ACHN (cell line): ENCODE measurements at regions not wholly inside any gene's neighbourhood (a gene's known extent, or its start where the extent isn't known, plus 50 kb on each side); places are given as distances from the start of the nearest gene placed in this dataset.

ENCODE experiments used
- DNase-seq: peaks from one replicate; pipeline ENCODE4 v3.0.0-alpha.2; 2015
- in situ Hi-C: cut with HindIII; loops from 2 replicates; pipeline ENCODE4 v1.10.0; 2017; ENCODE audit warnings: low sequenced_read_pairs, low pct_ligation_motif_present, low pct_unique_long_range_greater_than_20kb

DNA sequence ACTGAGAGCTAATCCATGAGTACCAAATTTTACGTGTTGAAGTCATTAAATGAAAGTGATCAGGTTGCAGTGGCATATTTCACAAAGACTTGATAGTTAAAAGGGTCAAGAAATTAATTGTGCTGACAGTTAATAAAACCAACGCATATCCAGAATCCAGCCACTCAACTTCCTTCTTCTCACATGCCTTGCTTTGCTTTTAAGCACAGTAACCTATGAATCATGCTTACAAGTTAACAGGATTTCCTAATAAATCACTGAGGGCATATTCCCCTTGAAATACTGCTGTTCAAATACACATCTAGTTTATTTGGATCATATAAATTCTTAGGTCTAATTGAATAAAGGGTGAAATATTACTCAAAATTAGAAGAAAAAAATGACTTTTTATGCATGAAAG is 801.5 kb upstream of the EPHA6 start:
- no peak for DNase-seq
- in situ Hi-C loops = no loop called here

DNA sequence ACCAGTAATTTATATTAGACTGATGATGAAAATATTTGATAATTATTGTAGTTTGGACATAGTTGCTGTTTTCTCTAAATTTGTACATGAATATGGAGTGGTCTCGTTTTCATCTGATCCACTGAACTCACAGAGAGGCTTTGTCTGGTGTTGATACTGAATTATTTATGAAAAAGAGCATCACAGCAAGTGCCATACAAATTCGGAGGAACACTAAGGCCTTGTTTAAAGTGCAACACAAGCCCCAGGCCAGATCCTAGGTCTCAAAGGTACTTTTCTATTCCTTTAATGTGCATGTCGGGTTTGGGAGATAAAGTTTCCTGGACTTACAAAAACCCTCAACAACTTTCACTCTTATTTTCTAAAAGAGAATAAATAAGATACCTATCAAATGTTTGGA is 796.8 kb upstream of the EPHA6 start:
- no peak for DNase-seq
- in situ Hi-C loops = no loop called here

DNA sequence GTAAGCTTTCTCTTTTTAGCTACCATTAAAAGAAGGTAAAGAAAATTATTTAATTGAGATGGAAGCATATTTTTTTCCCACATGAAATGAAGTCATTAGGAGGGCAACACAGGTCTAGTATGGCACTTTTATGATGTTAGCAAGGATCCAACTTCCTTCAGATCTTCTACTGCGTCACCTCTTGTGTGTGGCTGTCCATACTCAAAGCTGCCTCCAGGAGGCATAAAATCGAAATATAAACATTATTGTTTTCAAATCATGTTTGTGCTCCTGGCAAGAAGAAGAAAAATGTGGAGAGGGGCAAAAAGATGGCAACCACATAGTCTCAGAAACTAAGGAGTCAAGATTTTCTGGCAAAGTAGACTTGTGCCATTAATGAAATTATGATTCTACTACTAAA is 791.7 kb upstream of the EPHA6 start:
- in situ Hi-C loops = no loop called here
- no peak for DNase-seq

- in situ Hi-C loops = no loop called here
- DNase-seq = no peak
Measured at GRCh38 chr3:96027718-96028117, 786.7 kb upstream of the EPHA6 start.

- no peak for DNase-seq
- in situ Hi-C loops = no loop called here
Measured at GRCh38 chr3:96039632-96040031, 774.8 kb upstream of the EPHA6 start.

- in situ Hi-C loops = no loop called here
- no peak for DNase-seq
Measured at GRCh38 chr3:96059301-96059700, 755.1 kb upstream of the EPHA6 start.

DNA sequence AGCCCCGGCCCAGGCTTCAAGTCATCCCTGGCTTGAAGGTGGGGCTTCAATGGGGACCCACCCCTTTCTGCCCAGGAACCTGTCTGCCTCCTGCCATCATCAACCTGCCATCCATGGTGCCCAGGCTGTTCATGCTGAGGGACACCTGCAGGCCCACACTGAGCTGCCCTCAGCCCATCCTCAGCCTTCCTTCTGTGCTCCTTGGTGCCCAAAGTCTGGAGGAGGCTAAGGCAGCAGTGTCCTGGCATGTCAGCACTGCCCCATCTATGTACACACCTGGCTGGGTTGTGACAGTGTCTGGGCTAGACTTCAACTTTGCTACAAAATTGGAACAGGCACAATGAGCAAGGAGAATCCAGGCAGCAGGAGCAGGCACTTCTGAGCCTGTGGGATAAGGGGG is 745.3 kb upstream of the EPHA6 start:
- in situ Hi-C loops = no loop called here

DNA sequence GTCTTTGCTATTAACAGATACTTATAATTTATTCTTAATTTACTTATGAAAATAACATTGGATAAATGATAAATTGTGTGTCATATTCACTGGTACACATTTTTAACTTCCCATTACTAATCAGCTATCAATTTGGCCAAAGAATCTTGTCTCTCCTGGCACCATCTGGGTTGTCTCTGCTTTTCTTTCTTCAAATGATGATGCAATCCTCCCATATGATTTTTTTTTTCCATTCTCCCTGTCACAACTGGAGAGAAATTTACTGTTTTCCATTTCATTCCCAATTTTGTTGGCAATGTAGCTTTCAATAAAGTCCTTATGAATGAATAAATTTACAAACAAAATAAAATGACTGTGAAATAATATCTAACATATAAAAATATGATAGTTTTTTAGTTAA is 743.7 kb upstream of the EPHA6 start:
- no peak for DNase-seq

More for the DNA sequence above, 745.3 kb upstream of the EPHA6 start:
- no peak for DNase-seq

GRCh38 chr3:96071097-96071496 is 743.3 kb upstream of the EPHA6 start:
- DNase-seq = no peak
- in situ Hi-C loops = no loop called here

More for the DNA sequence above, 743.7 kb upstream of the EPHA6 start:
- in situ Hi-C loops = no loop called here

DNA sequence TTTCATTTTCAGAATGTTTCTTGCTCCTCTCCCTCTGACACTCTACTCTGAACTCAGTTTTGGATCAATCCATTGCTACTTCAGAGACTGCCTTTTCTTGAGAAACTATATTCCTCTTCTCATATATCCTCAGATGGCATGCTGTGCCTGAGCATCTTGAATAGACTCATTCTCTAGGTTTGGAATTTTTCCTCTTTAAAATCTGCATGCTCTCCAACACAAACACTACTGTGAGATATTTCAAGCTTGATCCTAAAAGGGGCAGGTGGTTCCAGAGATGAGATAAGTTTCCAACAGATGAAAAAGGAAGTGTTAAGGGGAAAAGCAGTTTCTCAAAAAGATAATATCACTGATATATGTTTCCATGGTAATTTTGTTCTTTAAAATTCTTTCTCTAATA is 742.2 kb upstream of the EPHA6 start:
- in situ Hi-C loops = no loop called here
- no peak for DNase-seq

DNA sequence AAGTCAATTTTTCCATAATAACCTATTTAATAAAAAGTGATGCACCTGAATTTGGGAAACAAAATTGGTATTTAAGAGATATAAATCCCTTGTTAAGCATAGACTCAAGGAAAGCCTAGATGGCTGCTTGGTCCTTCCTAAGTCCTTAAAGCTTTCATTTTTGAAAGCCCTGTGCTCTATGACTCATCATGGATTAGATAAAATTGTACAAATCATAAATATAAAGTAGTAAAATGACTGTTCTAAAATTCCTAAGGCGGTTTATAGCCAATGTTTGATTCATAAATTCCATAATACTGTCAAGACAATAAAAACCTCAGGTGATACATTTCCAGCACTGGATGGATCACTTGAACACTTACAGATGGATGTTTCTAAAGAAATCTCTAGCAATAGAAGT is 730.8 kb upstream of the EPHA6 start:
- in situ Hi-C loops = no loop called here

GRCh38 chr3:96086018-96086417 is 728.4 kb upstream of the EPHA6 start:
- no peak for DNase-seq
- in situ Hi-C loops = no loop called here

More for the DNA sequence above, 730.8 kb upstream of the EPHA6 start:
- DNase-seq = no peak

DNA sequence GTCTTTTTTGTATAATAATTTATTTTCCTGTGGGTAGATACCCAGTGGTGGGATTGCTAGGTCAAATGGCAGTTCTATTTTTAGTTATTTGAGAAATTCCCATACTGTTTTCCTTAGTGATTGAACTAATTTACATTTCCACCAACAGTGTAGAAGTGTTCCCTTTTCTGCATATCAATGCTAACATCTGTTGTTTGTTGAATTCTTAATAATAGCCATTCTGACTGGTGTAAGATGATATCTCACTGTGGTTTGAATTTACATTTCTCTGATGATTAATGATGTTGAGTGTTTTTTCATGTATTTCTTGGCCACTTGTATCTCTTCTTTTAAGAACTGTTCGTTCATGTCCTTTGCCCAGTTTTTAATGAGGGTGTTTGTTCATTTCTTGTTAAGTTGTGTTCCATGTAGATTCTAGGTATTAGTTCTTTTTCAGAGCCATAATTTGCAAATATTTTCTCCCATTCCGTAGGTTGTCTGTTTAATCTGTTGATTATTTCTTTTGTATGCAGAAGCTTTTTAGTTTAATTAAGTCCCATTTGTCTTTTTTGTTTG is 713.3 kb upstream of the EPHA6 start:
- no peak for DNase-seq
- in situ Hi-C loops = no loop called here

GRCh38 chr3:96106701-96107100 is 707.7 kb upstream of the EPHA6 start:
- no peak for DNase-seq
- in situ Hi-C loops = no loop called here
